ENCODE measurements at regions not wholly inside any gene's neighbourhood (a gene's known extent, or its start where the extent isn't known, plus 50 kb on each side); places are given as distances from the start of the nearest gene placed in this dataset.

GRCh38 chr1:5622412-5622811 lies 369.8 kb downstream of the NPHP4 start:
- Histone ChIP-seq H2AFZ (ENCODE audit: low read length) (no peak overlapping the region), H3K9me3 (ENCODE audit: control insufficient read depth, insufficient read depth, low read depth, low read length) (no peaks in the 10 kb centered on the region), H3K4me2 (ENCODE audit: extremely low read depth, insufficient read depth, low read length) (no peak overlapping the region), H3K4me3 (replicated peaks in 1 of 4; ENCODE audit: control extremely low read depth in 1 of 4, insufficient read depth in 1 of 4, low read depth in 3 of 4, low read length in 4 of 4) (no peak overlapping the region), H3K79me2 (ENCODE audit: control insufficient read depth, insufficient read depth, low read length) (no peaks in the 10 kb centered on the region), H3K27ac (ENCODE audit: insufficient read depth, low read length) (no peak overlapping the region), H3K4me1 (ENCODE audit: control insufficient read depth, extremely low read depth, insufficient read depth, low read length) (no peaks in the 10 kb centered on the region), H4K20me1 (ENCODE audit: control insufficient read depth, extremely low read depth, insufficient read depth, low read length) (no peaks in the 10 kb centered on the region), H3K9ac (ENCODE audit: insufficient read depth, low read length) (no peak overlapping the region), H3K36me3 (ENCODE audit: control insufficient read depth, insufficient read depth, low read length) (no peaks in the 10 kb centered on the region), H3K27me3 (ENCODE audit: control insufficient read depth, insufficient read depth, low read length) (no peaks in the 10 kb centered on the region)
- no peak for TF ChIP-seq EZH2 (IDR thresholded peaks at IDR 0.05; ENCODE audit: low read length, missing control alignments)
- DNase-seq (ENCODE audit: low read depth in 2 of 2) = no peak

- Histone ChIP-seq H3K36me3 (ENCODE audit: control insufficient read depth, insufficient read depth, low read length) (no peaks in the 10 kb centered on the region), H3K27ac (ENCODE audit: insufficient read depth, low read length) (no peak overlapping the region), H3K4me2 (ENCODE audit: extremely low read depth, insufficient read depth, low read length) (no peak overlapping the region), H2AFZ (ENCODE audit: low read length) (no peak overlapping the region), H3K4me1 (ENCODE audit: control insufficient read depth, extremely low read depth, insufficient read depth, low read length) (no peaks in the 10 kb centered on the region), H3K9me3 (ENCODE audit: control insufficient read depth, insufficient read depth, low read depth, low read length) (no peaks in the 10 kb centered on the region), H3K27me3 (ENCODE audit: control insufficient read depth, insufficient read depth, low read length) (no peaks in the 10 kb centered on the region), H4K20me1 (ENCODE audit: control insufficient read depth, extremely low read depth, insufficient read depth, low read length) (no peaks in the 10 kb centered on the region), H3K9ac (ENCODE audit: insufficient read depth, low read length) (no peak overlapping the region), H3K79me2 (ENCODE audit: control insufficient read depth, insufficient read depth, low read length) (no peaks in the 10 kb centered on the region), H3K4me3 (replicated peaks in 1 of 4; ENCODE audit: control extremely low read depth in 1 of 4, insufficient read depth in 1 of 4, low read depth in 3 of 4, low read length in 4 of 4) (no peak overlapping the region)
- no peak for TF ChIP-seq CTCF (conservative IDR thresholded peaks at IDR 0.05 in 1 of 2, IDR thresholded peaks at IDR 0.05 in 1 of 2; ENCODE audit: low read depth in 1 of 2, low read length in 2 of 2)
- no peak for TF ChIP-seq EZH2 (IDR thresholded peaks at IDR 0.05; ENCODE audit: low read length, missing control alignments)
- DNase-seq (ENCODE audit: low read depth in 2 of 2) = no peak
Measured at GRCh38 chr1:5621692-5622091, 370.5 kb downstream of the NPHP4 start.

GRCh38 chr1:5620997-5621396 lies 371.2 kb downstream of the NPHP4 start:
- no peak for TF ChIP-seq EZH2 (IDR thresholded peaks at IDR 0.05; ENCODE audit: low read length, missing control alignments)
- TF ChIP-seq CTCF (conservative IDR thresholded peaks at IDR 0.05 in 1 of 2, IDR thresholded peaks at IDR 0.05 in 1 of 2; ENCODE audit: low read depth in 1 of 2, low read length in 2 of 2) = no peak
- no peaks in the 10 kb centered on the region for H3K4me1 ChIP-seq (ENCODE audit: control insufficient read depth, extremely low read depth, insufficient read depth, low read length)
- H4K20me1 ChIP-seq (ENCODE audit: control insufficient read depth, extremely low read depth, insufficient read depth, low read length) = no peaks in the 10 kb centered on the region
- no peak overlapping the region for H3K9ac ChIP-seq (ENCODE audit: insufficient read depth, low read length)
- H3K4me2 ChIP-seq (ENCODE audit: extremely low read depth, insufficient read depth, low read length) = no peak overlapping the region
- H3K27ac ChIP-seq (ENCODE audit: insufficient read depth, low read length) = no peak overlapping the region
- no peaks in the 10 kb centered on the region for H3K36me3 ChIP-seq (ENCODE audit: control insufficient read depth, insufficient read depth, low read length)
- H3K79me2 ChIP-seq (ENCODE audit: control insufficient read depth, insufficient read depth, low read length) = no peaks in the 10 kb centered on the region
- no peaks in the 10 kb centered on the region for H3K9me3 ChIP-seq (ENCODE audit: control insufficient read depth, insufficient read depth, low read depth, low read length)
- no peak overlapping the region for H2AFZ ChIP-seq (ENCODE audit: low read length)
- no peak for DNase-seq (ENCODE audit: low read depth in 2 of 2)
- H3K27me3 ChIP-seq (ENCODE audit: control insufficient read depth, insufficient read depth, low read length) = no peaks in the 10 kb centered on the region
- H3K4me3 ChIP-seq (replicated peaks in 1 of 4; ENCODE audit: control extremely low read depth in 1 of 4, insufficient read depth in 1 of 4, low read depth in 3 of 4, low read length in 4 of 4) = no peak overlapping the region

Data from fibroblast of lung (primary cell).